H1 (cell line): ENCODE measurements at regions not wholly inside any gene's neighbourhood (a gene's known extent, or its start where the extent isn't known, plus 50 kb on each side); places are given as distances from the start of the nearest gene placed in this dataset.

Experiments
- EZH2 ChIP-seq: fragments of 200-600 bp; sonication (generic); IDR thresholded peaks from 2 replicates; pipeline ENCODE4 v1.7.1; 2012; ENCODE audit warnings: low read depth, mild to moderate bottlenecking, moderate library complexity, low read length, inconsistent platforms; ENCODE audit not compliant: severe bottlenecking
- NRF1 ChIP-seq: IDR thresholded peaks from 2 replicates; pipeline ENCODE4 v1.6.1; 2011; ENCODE audit warnings: mild to moderate bottlenecking, low read depth, low read length, improper control_type of control experiment

DNA sequence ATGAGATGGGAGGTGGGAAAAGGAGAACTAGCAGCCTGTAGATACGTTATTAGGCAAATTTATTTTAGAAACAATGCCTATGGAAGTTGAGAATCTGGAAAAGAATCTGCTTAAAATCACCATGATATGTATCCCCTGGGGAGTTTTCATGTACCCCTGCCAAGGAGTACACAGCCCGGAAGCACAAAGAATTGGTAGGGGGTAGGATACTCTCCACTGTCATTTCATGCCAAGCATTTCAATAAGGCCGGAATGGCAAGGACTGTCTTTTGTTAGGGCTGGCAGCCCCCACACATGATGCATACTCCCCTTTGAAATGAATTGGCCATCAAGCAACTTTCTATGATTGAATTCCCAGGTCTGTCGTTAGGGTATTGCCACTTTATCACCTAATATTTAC lies 111.5 kb upstream of the APP start (continued):
- TF ChIP-seq NRF1 (no peak), EZH2 (no peak)
